GM12878 (cell line): ENCODE measurements at regions not wholly inside any gene's neighbourhood (a gene's known extent, or its start where the extent isn't known, plus 50 kb on each side); places are given as distances from the start of the nearest gene placed in this dataset.

Experiments
- ATAC-seq: fragments of 200-7000 bp; cut with Tn5 transposase; 3 replicates; pipeline ENCODE4 v1.9.1; 2020; ENCODE audit warnings: mild to moderate bottlenecking, moderate library complexity
- BruUV-seq: library from RNA; stranded (reverse); fragments of 400-500 nt; replicated peaks from 2 replicates; lab custom pipeline; 2021; lab: Mats Ljungman, UMichigan
- CTCF ChIA-PET: fragments of 300-600 bp; sonication (Branson Sonifier 250); formaldehyde crosslinking; extraction: SDS; loops from one replicate; lab custom pipeline; 2021; ENCODE audit warnings: inconsistent platforms; lab: Yijun Ruan, JAX
- POLR2A ChIA-PET: fragments of 350-600 bp; formaldehyde crosslinking; extraction: SDS; loops from one replicate; lab custom pipeline; 2021; ENCODE audit warnings: inconsistent platforms; lab: Charles Lee
- RAD21 ChIA-PET: fragments of 300-600 bp; sonication (Branson Sonifier 250); formaldehyde crosslinking; loops from one replicate; lab custom pipeline; 2023; ENCODE audit warnings: antibody characterized with exemption; ENCODE audit not compliant: unreplicated experiment; lab: Charles Lee
- SMC1A ChIA-PET: fragments of 300-600 bp; sonication (Branson Sonifier 250); formaldehyde crosslinking; loops from one replicate; lab custom pipeline; 2023; ENCODE audit not compliant: unreplicated experiment, uncharacterized antibody; lab: Charles Lee
- DNase-seq: peaks from one replicate; pipeline ENCODE4 v3.0.0-alpha.2; 2011; ENCODE audit warnings: low read depth, low spot score
- FAIRE-seq: peaks from 3 replicates; lab custom pipeline; 2011; peaks lifted over from hg19 to GRCh38; lab: Jason Lieb, UNC
- H2AFZ ChIP-seq: 2 replicates; pipeline ENCODE4 v1.6.0; 2011; ENCODE audit warnings: low read depth, low read length, control low read depth; ENCODE audit not compliant: control insufficient read depth
- H3K27ac ChIP-seq: 2 replicates; pipeline ENCODE4 v1.5.1; 2011; ENCODE audit warnings: control low read depth; ENCODE audit not compliant: control insufficient read depth, insufficient read depth
- H3K27me3 ChIP-seq, 2 experiments: replicated peaks in 1 of 2; 2 replicates each; pipeline versions ENCODE4 v1.6.0 to v1.6.1; 2011; ENCODE audit warnings: low read length in 1 of 2; ENCODE audit not compliant: control insufficient read depth in 2 of 2, insufficient read depth in 2 of 2
- H3K36me3 ChIP-seq, 2 experiments: 2 replicates each; pipeline ENCODE4 v1.5.1; 2011; ENCODE audit warnings: low read length in 1 of 2; ENCODE audit not compliant: control insufficient read depth in 2 of 2, insufficient read depth in 2 of 2
- H3K4me1 ChIP-seq: 2 replicates; pipeline ENCODE4 v1.6.1; 2011; ENCODE audit warnings: mild to moderate bottlenecking, low read length, moderate library complexity, mixed read lengths; ENCODE audit not compliant: control insufficient read depth, insufficient read depth
- H3K4me2 ChIP-seq: 2 replicates; pipeline ENCODE4 v1.6.0; 2011; ENCODE audit warnings: control low read depth; ENCODE audit not compliant: control insufficient read depth, insufficient read depth
- H3K4me3 ChIP-seq: fragments of 200-600 bp; sonication (generic); 2 replicates; pipeline ENCODE4 v1.5.1; 2016
- H3K79me2 ChIP-seq: 2 replicates; pipeline ENCODE4 v1.6.0; 2011; ENCODE audit warnings: low read length; ENCODE audit not compliant: control insufficient read depth, insufficient read depth
- H3K9ac ChIP-seq: 2 replicates; pipeline ENCODE4 v1.8.0; 2011; ENCODE audit warnings: low read length, control low read depth, mixed read lengths; ENCODE audit not compliant: control insufficient read depth, insufficient read depth
- H3K9me3 ChIP-seq: replicated peaks from 3 replicates; pipeline ENCODE4 v1.5.1; 2011; ENCODE audit warnings: mild to moderate bottlenecking, low read length; ENCODE audit not compliant: control insufficient read depth, insufficient read depth
- H4K20me1 ChIP-seq: 2 replicates; pipeline ENCODE4 v1.6.0; 2011; ENCODE audit not compliant: control insufficient read depth, insufficient read depth
- BACH1 ChIP-seq: fragments of 450-650 bp; IDR thresholded peaks from 2 replicates; pipeline ENCODE4 v1.6.1; 2017; ENCODE audit warnings: mild to moderate bottlenecking, borderline replicate concordance
- BCL3 ChIP-seq: IDR thresholded peaks from 2 replicates; pipeline ENCODE4 v1.6.1; 2011; ENCODE audit warnings: borderline replicate concordance, low read depth, mild to moderate bottlenecking, moderate library complexity, low read length; ENCODE audit not compliant: insufficient read depth, poor library complexity, severe bottlenecking
- FOS ChIP-seq: IDR thresholded peaks from 3 replicates; pipeline ENCODE4 v1.6.1; 2011; ENCODE audit warnings: borderline replicate concordance; ENCODE audit not compliant: insufficient read length; ENCODE audit errors: extremely low read depth
- HCFC1 ChIP-seq: fragments of 150-350 bp; IDR thresholded peaks from 2 replicates; pipeline ENCODE4 v1.6.1; 2014; ENCODE audit warnings: low read length
- JUND ChIP-seq: IDR thresholded peaks from 2 replicates; pipeline ENCODE4 v1.6.1; 2012; ENCODE audit warnings: low read depth, mild to moderate bottlenecking, low read length, improper control_type of control experiment, moderate library complexity
- RBBP5 ChIP-seq: fragments of 200-600 bp; sonication (generic); conservative IDR thresholded peaks from 2 replicates; pipeline ENCODE4 v1.6.1; 2016
- ZBED1 ChIP-seq: IDR thresholded peaks from 2 replicates; pipeline ENCODE4 v1.6.1; 2016; ENCODE audit warnings: borderline replicate concordance
- ZNF274 ChIP-seq: IDR thresholded peaks from one replicate; pipeline ENCODE4 v1.8.0; 2011; ENCODE audit not compliant: insufficient read length, insufficient read depth
- WGBS: methylation state at CpG from one replicate; pipeline ENCODE4 v1.1.6; 2016; ENCODE audit warnings: low lambda C conversion rate; ENCODE audit not compliant: insufficient replicate concordance, insufficient coverage; ENCODE audit errors: missing lambda C conversion rate; 5-methylcytosine and 5-hydroxymethylcytosine counted together
- in situ Hi-C: fragments of 300-500 bp; cut with MboI; formaldehyde crosslinking; loops from 9 replicates; pipeline ENCODE4 v1.14.3; 2018; ENCODE audit warnings: mixed read lengths
- intact Hi-C: fragments of 100-400 bp; cut with micrococcal nuclease; formaldehyde crosslinking; loops from one replicate; pipeline ENCODE4 v1.14.2; 2022; ENCODE audit not compliant: unreplicated experiment
- TF ChIP-seq, protein P1 (sequence below): fragments of 450-650 bp; IDR thresholded peaks from 2 replicates; pipeline ENCODE4 v1.6.1; 2017; ENCODE audit warnings: mild to moderate bottlenecking, low read depth, inconsistent platforms; ENCODE audit not compliant: poor library complexity, severe bottlenecking

DNA sequence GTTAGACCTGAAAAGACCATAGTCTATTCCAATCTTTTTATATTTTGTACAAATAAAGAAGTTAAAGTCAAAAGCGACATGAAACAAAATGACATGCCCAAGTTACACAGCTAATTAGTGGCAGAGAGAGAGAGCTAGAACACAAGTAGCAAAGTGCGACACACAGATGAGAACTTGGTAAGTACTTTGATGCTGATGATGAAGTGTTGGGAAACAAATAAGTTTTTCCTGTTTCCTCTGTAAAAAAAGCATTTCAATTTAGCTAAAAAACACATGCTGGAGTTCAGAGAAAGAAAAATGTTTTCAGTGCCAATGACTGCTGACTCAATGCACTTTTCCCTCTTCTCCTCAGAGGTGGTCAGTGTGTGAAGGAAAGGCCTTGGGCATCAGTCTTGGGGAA is 226.9 kb downstream of the PAX3 start:
- no peak for DNase-seq
- BruUV-seq = no TSS peak
- Histone ChIP-seq H3K27me3 (no peaks in the 10 kb centered on the region; a peak in 1 of 4 replicates), H3K9ac (no peak overlapping the region), H3K4me2 (no peak overlapping the region), H3K4me1 (no peaks in the 10 kb centered on the region), H3K79me2 (no peaks in the 10 kb centered on the region), H3K9me3 (no peaks in the 10 kb centered on the region), H2AFZ (no peak overlapping the region), H3K36me3 (no peaks in the 10 kb centered on the region), H3K4me3 (no peak overlapping the region), H3K27ac (no peak overlapping the region), H4K20me1 (no peaks in the 10 kb centered on the region)
- intact Hi-C loops (no loop called here), in situ Hi-C loops (no loop called here)
- 30% methylated on average over 2 of the region's 2 CpGs for WGBS
- ChIA-PET RAD21 (no interaction called here), POLR2A (no interaction called here), CTCF (no interaction called here), SMC1A (interaction anchor here (0.9 kb wide), 1 partner anchor 9 kb away, joined by 3 read pairs; no protein-coding TSS in a partner anchor)
- FAIRE-seq = no peak
- ATAC-seq = no peak
- TF ChIP-seq, protein P1, sequence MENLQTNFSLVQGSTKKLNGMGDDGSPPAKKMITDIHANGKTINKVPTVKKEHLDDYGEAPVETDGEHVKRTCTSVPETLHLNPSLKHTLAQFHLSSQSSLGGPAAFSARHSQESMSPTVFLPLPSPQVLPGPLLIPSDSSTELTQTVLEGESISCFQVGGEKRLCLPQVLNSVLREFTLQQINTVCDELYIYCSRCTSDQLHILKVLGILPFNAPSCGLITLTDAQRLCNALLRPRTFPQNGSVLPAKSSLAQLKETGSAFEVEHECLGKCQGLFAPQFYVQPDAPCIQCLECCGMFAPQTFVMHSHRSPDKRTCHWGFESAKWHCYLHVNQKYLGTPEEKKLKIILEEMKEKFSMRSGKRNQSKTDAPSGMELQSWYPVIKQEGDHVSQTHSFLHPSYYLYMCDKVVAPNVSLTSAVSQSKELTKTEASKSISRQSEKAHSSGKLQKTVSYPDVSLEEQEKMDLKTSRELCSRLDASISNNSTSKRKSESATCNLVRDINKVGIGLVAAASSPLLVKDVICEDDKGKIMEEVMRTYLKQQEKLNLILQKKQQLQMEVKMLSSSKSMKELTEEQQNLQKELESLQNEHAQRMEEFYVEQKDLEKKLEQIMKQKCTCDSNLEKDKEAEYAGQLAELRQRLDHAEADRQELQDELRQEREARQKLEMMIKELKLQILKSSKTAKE = no peak
- TF ChIP-seq ZNF274 (no peak), ZBED1 (no peak), BCL3 (no peak), RBBP5 (no peak), JUND (no peak), BACH1 (no peak), FOS (no peak), HCFC1 (no peak)
